ENCODE measurements at regions not wholly inside any gene's neighbourhood (a gene's known extent, or its start where the extent isn't known, plus 50 kb on each side); places are given as distances from the start of the nearest gene placed in this dataset.

GRCh38 chr1:10906866-10907519 is 105.5 kb upstream of the TARDBP start:
- Histone ChIP-seq H3K4me3 (no peak overlapping the region), H3K36me3 (ENCODE audit: low read depth) (no peaks in the 10 kb centered on the region), H3K9me3 (no peaks in the 10 kb centered on the region), H3K4me1 (ENCODE audit: low read depth) (no peaks in the 10 kb centered on the region)
- DNase-seq (no peak), ATAC-seq (no peak)
- TF ChIP-seq, protein P1, sequence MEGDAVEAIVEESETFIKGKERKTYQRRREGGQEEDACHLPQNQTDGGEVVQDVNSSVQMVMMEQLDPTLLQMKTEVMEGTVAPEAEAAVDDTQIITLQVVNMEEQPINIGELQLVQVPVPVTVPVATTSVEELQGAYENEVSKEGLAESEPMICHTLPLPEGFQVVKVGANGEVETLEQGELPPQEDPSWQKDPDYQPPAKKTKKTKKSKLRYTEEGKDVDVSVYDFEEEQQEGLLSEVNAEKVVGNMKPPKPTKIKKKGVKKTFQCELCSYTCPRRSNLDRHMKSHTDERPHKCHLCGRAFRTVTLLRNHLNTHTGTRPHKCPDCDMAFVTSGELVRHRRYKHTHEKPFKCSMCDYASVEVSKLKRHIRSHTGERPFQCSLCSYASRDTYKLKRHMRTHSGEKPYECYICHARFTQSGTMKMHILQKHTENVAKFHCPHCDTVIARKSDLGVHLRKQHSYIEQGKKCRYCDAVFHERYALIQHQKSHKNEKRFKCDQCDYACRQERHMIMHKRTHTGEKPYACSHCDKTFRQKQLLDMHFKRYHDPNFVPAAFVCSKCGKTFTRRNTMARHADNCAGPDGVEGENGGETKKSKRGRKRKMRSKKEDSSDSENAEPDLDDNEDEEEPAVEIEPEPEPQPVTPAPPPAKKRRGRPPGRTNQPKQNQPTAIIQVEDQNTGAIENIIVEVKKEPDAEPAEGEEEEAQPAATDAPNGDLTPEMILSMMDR (IDR thresholded peaks at IDR 0.05), result no peak
- intact Hi-C loops (cut with DNase I, micrococcal nuclease), result no loop called here

DNA sequence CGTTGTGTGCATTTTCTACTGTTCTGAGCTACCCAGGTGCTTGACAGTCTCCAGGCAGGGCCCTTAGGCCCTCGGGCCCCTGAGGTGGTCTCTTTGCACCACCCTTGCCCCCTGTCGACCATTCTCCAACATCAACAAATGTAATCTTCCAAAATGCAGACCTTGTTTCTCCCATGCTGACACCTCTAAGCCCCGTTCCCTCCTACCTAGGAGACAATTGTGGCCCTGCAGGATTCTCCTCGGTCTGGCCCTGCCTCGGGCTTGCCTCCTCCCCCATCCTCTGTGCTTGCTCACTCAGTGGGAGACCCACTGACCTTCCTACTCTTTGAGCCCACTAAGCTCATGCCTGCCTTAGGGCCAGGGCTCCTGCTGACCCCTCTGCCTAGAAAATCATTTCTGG is 104.2 kb upstream of the TARDBP start:
- no peak for DNase-seq
- TF ChIP-seq, protein P1 (IDR thresholded peaks at IDR 0.05), result no peak
- Histone ChIP-seq H3K4me3 (no peak overlapping the region), H3K4me1 (ENCODE audit: low read depth) (no peaks in the 10 kb centered on the region), H3K36me3 (ENCODE audit: low read depth) (no peaks in the 10 kb centered on the region), H3K9me3 (no peaks in the 10 kb centered on the region)
- intact Hi-C loops (cut with DNase I, micrococcal nuclease), result no loop called here
- ATAC-seq, result no peak

DNA sequence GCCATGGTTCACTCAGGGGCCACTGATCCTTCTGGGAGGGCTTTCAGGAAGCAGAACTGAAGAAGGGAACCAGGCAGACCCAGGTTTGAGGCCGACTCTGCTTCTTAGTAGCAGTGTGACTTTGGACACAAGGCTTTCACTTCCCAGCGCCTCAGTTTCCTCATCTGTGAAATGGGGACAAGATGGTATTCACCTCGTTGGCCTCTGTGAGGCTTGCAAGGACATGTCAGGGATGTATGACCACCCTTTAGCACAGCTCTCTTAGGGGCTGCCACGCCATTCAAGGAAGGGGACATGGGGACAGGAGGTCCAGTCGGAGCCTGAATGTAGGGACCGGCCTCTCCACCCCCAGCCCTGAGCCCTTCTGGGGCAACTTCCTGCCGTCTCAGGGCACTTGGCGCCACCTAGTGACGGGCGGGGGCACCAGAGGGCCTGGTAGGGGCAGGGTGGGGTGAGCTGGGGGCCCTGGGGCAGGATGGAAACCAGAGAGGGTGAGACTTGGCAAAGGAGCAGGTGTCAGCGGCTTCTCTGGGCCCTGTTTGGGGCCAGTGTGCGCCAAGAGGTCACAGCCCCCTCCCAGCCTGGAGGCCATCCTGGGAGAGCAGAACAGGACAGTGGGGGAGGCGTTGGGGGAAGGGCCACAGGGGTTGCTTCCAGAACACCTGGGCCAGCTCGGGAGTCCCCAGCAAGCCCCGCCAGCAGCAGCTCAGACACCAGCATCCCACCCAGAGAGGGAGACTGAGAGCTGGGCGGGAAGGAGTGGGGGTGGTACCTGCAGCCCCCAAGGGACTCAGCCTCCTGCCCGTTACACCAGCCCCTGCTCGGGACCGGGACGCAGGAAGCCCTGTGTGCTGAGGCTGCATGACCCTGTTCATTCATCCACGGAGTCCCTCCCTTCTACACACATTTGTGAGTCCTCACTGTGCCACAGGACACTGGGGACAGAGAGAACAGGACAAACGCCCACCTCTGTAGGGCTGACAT is 102.5 kb upstream of the TARDBP start:
- ATAC-seq, result peak; percentile 80
- Histone ChIP-seq H3K4me1 (ENCODE audit: low read depth) (no peaks in the 10 kb centered on the region), H3K4me3 (no peak overlapping the region), H3K9me3 (no peaks in the 10 kb centered on the region), H3K36me3 (ENCODE audit: low read depth) (no peaks in the 10 kb centered on the region)
- intact Hi-C loops (cut with DNase I, micrococcal nuclease), result no loop called here
- TF ChIP-seq, protein P1 (IDR thresholded peaks at IDR 0.05), result peak; percentile 69
- DNase-seq, result peak; percentile 69 to 80 (median 79)

DNA sequence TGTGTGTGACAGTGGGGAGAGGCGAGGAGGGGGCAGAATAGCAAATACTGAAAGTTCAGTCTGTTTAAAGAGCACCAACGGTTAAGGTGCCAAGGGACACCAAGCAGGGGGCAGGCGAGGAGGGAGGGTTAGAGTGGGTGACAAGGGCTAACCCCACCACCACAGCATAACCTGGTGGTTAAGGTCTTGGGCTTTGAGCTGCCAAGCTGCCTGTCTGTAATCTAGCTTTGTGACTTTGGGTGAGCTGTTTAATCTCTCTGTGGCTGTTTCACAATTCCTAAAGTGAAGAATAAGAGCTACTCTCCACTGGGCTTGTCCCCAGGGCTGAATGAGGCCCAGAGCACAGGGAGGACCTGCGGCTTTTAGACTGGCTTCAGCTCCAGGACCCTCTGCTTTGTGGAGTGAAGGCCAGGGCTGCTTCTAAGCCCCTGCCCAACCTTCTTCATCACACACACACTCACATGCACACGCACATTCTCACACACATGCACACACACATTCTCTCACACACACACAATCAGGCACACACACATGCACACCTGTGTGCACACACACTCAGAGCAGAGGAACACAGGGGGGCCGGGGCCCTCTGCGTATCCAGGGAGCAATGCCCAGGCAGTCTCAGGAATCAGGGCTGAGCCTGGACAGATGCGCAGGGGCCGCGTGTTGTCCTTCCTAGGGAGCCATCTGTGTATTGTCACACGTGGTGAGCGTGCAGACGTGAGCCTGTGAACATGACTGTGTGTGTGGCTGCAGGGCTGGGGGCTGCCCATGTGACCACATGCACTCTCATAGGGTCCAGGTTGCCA is 101.6 kb upstream of the TARDBP start:
- Histone ChIP-seq H3K4me3 (no peak overlapping the region), H3K36me3 (ENCODE audit: low read depth) (no peaks in the 10 kb centered on the region), H3K4me1 (ENCODE audit: low read depth) (no peaks in the 10 kb centered on the region), H3K9me3 (no peaks in the 10 kb centered on the region)
- ATAC-seq (no peak), DNase-seq (no peak)
- TF ChIP-seq, protein P1 (IDR thresholded peaks at IDR 0.05), result no peak
- intact Hi-C loops (cut with DNase I, micrococcal nuclease), result no loop called here

- TF ChIP-seq, protein P1 (IDR thresholded peaks at IDR 0.05), result no peak
- no peak for ATAC-seq
- DNase-seq, result no peak
- Histone ChIP-seq H3K4me3 (no peak overlapping the region), H3K9me3 (no peaks in the 10 kb centered on the region), H3K4me1 (ENCODE audit: low read depth) (no peaks in the 10 kb centered on the region), H3K36me3 (ENCODE audit: low read depth) (no peaks in the 10 kb centered on the region)
- intact Hi-C loops (cut with DNase I, micrococcal nuclease), result no loop called here
Measured at GRCh38 chr1:10911490-10912166, 100.8 kb upstream of the TARDBP start.

Measured in mucosa of descending colon (tissue), 3 donors.